Inflammatory macrophage treated with lipopolysaccharide for 4 hours (primary cell): ENCODE measurements at regions not wholly inside any gene's neighbourhood (a gene's known extent, or its start where the extent isn't known, plus 50 kb on each side); places are given as distances from the start of the nearest gene placed in this dataset.

Experiments
- DNase-seq: peaks from one replicate; pipeline ENCODE4 v3.0.0-alpha.2; 2020

DNA sequence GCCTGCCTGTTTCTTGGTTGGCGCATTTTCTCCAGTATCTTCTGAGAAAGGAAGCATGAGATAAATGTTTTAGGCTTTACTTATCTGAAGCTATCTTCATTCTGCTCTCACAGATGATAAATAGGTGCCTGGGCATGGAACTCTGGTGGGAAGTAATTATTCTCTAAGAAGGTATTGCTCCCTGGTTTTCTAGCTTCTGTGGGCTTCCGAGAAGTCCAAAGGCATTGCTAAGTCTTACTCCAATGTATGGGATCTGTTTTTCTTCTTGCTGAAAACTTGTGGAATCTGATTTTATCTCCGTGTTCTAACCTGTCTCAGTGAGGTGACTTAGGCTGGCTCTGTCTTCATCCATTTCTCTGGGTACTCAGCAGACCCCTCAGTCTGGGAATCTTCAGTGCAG lies 224.4 kb upstream of the HS6ST1 start:
- DNase-seq, result no peak

DNA sequence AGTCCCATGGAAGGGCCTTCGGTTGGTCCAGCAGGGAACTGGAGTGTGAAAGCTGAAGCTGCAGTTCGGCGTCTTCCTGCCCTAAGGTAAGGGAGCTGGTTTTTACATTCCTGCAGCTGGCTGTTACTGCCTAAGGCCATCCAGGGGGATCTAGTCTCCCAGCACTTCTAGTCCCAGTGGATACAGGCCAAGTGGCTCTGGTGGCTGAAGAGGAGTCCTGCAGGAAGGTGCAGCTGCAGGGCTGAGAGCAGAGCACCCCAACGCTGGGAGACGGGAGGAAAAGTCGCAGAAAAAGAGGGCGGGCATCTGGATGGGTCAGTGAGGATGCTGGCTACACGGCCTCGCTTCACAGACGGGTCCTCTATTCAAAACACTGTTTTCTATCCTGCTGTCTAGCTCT lies 225.0 kb upstream of the HS6ST1 start:
- DNase-seq, result no peak

GRCh38 chr2:128544321-128545037 lies 225.8 kb upstream of the HS6ST1 start:
- DNase-seq, result no peak

DNA sequence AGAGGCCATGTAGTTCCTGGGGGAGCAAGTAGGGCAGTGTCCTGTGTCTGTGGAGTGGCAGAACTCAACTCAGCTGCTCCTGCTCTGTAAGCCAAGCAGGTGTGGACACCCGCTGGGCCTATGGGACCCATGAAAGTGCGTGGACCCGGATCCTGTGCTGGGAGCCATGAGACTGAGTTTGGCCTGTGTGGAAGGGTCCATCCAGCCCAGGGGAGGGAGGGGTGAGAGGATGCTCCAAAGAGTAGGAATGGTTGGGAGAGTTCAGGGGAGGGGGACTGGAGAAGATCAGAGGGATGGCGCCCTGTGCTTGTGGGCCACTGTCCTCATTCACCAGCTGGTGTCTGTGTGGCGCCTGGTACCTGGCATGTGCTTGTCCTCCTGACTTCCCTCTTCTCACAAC lies 226.4 kb upstream of the HS6ST1 start:
- no peak for DNase-seq

DNA sequence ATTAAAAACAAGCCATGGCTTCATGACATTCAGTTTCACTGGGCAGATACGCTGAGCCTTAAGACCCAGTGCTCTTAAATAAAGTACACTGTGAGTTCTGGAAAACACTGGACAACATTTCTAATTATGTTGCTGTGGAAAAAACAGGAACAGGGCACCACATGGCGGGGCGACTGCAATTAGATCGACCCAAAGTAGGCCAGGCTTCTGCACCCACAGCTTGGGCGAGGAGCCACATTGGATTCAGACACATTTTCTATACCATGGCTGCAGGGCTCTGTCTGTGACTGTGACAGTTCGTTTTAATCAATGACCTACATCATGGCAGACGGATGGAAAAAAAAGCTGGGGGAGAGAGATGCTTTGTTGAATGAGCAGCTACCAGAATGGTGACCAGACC lies 227.2 kb upstream of the HS6ST1 start:
- DNase-seq, result no peak

- no peak for DNase-seq
These were observed 229.0 kb upstream of the HS6ST1 start for GRCh38 chr2:128547667-128548066.

DNA sequence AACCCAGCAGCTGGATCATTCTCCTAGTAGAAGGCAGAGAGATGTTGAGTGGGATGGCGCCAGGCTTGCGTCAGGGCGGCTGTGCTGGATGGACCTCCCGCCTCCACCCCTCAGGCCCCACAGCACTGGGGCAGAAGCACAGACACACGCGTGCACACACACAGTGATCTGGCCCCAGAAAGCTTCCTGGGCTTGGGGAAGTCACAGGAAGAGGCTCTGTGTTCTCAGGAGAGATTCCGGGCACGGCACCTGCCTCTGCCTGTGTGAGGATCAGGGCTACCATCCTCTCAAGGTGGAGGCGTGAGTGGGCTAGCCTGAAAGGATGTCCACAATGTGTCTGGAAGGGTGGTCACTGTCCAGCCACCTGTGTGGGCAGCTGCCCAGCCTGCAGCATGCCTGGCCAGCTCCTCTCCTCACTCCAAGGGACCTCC lies 229.8 kb upstream of the HS6ST1 start:
- no peak for DNase-seq

- DNase-seq, result peak; percentile 25
These were observed 230.4 kb upstream of the HS6ST1 start for GRCh38 chr2:128549094-128549493.

GRCh38 chr2:128549646-128550260 lies 231.1 kb upstream of the HS6ST1 start:
- no peak for DNase-seq

DNA sequence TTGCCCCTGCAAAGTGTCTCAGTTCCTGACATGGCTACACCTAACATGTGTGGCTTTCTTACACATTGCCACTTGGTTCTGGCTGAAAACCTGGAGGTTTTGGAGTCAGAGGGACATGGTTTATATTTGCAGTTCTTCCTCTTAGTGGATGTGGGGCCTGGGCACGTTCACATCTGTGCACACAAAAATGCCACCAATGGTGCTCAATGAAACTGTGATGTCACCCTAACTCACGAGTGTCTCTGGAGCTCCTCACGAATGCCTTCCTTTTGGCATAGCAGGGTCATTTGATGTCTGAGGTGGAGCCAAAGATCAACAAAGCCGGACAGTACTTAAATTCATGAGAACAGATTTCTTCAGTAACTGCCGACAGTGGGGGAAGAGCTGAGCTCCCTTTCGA lies 231.7 kb upstream of the HS6ST1 start:
- no peak for DNase-seq

DNA sequence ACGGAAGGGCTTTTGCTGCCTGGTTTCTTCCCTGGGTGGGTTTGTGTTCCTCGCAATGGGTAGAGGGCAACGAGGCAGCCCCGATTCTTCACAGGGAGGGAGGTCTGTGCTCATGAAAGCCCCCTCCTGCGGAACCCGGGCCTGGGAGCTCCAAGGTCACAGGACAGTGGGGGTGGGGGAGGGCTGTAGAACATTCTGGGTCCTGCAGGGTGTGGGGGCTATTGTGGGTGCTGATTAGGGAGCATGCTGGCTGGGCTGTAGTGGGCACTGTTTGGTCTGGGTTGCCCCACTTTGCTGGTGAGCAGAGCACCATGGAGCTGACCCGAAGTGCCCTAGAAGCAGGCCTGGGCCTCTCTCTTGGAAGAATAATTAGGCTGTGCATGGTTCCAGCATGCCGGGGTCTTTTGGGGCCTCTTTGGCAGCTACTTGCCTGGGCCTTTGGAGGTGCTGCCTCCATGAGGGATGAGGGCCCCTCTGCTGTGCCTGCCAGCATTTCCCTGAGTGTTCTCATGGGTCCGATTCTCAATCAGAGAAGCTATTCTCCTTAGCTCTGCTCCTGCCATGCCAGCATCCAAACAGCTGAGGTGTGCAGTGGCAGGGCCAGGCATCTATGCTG lies 232.2 kb upstream of the HS6ST1 start:
- no peak for DNase-seq

DNA sequence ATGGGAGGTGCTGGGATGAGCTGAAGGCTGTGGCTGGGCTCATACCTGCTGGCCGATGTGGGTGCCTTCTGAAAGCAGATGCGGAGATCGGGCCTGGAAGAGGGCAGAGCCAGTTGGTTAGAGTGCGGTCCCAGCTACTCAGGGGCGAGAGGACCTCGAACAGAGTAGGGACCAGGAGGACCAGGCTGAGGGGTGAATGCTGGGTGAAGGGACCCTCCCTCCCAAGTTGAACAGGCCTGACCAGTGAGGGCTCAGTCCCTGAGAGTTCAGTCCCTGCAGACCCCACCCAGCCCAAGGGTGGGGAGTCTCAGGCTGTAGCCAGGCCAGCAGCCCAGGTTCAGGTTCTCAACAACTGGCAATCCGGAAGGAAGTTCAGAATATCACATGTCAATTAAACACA lies 232.8 kb upstream of the HS6ST1 start:
- DNase-seq, result no peak

- no peak for DNase-seq
These were observed 233.6 kb upstream of the HS6ST1 start for GRCh38 chr2:128552141-128552805.

DNA sequence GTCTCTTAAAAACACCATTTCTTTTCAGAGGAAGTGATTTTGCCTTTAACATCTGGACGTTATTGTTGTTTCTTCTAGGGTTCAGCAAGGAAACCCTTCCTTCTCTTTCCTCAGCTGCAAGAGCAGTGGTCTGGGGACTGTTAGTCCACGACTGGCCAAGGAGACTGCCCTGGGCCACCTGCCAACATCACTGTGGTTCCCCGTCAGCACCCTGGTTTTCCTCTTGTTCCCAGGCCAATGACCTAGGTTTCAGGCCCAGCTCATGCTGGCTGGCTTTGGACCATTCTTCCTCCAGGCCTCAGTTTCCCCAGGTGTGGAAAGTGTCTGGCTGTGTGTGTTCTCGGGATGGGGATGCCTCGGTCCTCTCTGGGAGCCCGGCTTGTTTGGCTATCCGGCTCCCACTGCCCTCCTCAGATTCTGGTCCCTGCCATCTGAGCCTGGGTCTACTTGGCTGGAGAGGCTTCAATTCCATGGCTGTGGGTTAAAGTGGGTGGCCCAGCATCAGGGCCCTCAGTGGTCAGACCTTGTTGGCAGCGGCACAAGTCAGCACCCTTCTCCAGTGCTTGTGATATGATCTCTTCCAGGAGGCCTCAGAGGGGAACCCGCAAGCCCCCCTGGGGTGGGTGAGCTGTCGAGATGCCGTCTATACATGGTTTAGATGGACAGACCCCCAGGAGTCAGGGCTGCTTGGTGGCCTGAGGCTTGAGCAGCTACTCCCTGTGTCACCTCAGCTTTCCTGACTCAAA lies 234.3 kb upstream of the HS6ST1 start:
- DNase-seq, result no peak

DNA sequence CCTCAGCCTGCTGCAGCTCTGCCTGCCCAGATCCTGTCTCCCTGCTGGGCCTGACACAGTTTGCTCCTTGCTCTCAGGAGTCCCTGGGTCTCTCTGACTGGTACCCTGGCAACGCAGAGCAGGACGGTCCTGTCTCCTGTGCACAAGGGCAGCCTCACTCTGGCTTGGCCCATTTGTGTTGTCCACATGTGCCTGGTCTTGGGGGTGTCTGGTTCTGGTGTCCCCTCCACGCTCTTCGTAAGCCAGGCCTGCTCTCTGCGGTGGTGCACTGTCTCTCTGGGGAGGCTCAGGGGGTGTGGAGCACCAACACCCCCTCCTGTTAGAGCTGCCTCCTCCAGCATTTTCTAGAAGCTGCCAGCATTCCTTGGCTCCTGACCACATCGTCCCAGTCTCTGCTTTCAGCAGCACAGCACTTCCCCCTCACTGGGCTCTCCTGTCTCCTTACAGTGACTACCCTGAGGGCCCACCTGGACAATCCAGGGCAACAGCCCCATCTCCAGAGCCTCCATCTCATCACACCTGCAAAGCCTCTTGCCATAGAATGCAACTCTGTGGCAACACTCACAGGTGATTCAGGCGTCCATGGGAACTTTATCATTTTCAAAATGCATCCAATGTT lies 235.6 kb upstream of the HS6ST1 start:
- DNase-seq, result no peak

GRCh38 chr2:128555433-128555832 lies 236.8 kb upstream of the HS6ST1 start:
- DNase-seq, result no peak

DNA sequence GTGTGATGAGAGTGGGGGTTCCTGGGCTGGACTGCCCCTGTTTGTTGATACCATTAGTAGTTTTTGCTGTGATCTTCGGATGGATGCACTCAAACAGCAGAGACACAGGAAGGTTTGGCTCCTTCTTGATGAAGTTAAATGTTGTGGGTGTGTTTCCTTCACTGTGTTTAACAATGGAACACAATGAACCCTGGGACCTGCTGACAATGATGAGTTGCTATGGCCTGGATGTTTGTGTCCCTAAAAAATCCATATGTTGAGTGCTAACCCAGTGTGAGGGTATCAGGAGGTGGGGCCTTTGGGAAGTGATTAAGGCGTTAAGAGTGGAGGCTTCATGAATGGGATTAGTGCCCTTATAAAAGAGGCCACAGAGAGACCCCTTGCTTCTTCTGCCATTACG lies 237.4 kb upstream of the HS6ST1 start:
- DNase-seq, result no peak

GRCh38 chr2:128556633-128557032 lies 238.0 kb upstream of the HS6ST1 start:
- no peak for DNase-seq

- DNase-seq, result no peak
These were observed 238.4 kb upstream of the HS6ST1 start for GRCh38 chr2:128557069-128557468.

GRCh38 chr2:128557831-128558241 lies 239.2 kb upstream of the HS6ST1 start:
- DNase-seq, result peak; percentile 94

DNA sequence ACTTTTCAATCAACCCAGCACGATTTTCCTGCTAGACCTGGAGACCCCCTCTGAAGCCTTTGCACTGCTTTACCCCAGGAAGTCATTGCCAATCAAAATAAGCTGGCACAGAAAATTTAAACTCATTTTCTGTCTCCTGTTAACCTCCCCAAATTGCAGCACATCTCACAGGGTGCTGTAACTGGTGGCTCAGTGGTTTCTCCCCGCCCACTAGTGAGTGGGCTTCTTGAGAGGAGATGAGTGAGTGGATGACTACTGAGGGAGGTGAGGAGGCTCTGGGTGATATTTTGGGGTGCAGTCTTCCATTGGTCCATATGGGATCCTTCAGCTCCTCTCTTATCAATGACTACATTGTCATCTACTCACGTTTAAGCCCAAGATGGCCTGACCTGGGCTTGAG lies 239.8 kb upstream of the HS6ST1 start:
- peak; percentile 49 for DNase-seq

GRCh38 chr2:128558895-128559532 lies 240.3 kb upstream of the HS6ST1 start:
- DNase-seq, result no peak
